DOHH2 (cell line): ENCODE measurements at regions not wholly inside any gene's neighbourhood (a gene's known extent, or its start where the extent isn't known, plus 50 kb on each side); places are given as distances from the start of the nearest gene placed in this dataset.

Source experiments
- H3F3A ChIP-seq: fragments of 200-600 bp; sonication (generic), shearing (Covaris generic); 2 replicates; pipeline ENCODE4 v1.6.0; 2016; ENCODE audit warnings: antibody characterized with exemption, mild to moderate bottlenecking; ENCODE audit not compliant: control insufficient read depth, insufficient read depth
- H3K27ac ChIP-seq: fragments of 200-600 bp; sonication (generic); 2 replicates; pipeline ENCODE4 v1.5.1; 2014; ENCODE audit warnings: low read depth, mild to moderate bottlenecking, low read length, moderate library complexity
- H3K27me3 ChIP-seq: fragments of 200-600 bp; sonication (generic); 2 replicates; pipeline ENCODE4 v1.6.1; 2014; ENCODE audit warnings: mild to moderate bottlenecking, low read length, mixed read lengths; ENCODE audit not compliant: control insufficient read depth
- H3K36me3 ChIP-seq: fragments of 200-600 bp; sonication (generic); 2 replicates; pipeline ENCODE4 v1.6.1; 2014; ENCODE audit warnings: mild to moderate bottlenecking, low read length, moderate library complexity, mixed read lengths; ENCODE audit not compliant: control insufficient read depth
- H3K4me1 ChIP-seq: fragments of 200-600 bp; sonication (generic); 2 replicates; pipeline ENCODE4 v1.6.1; 2014; ENCODE audit warnings: mild to moderate bottlenecking, low read length, mixed read lengths; ENCODE audit not compliant: control insufficient read depth
- H3K4me2 ChIP-seq: fragments of 200-600 bp; sonication (generic); 2 replicates; pipeline ENCODE4 v1.6.0; 2014; ENCODE audit warnings: mild to moderate bottlenecking, low read length, moderate library complexity
- H3K4me3 ChIP-seq: fragments of 200-600 bp; sonication (generic); 2 replicates; pipeline ENCODE4 v1.5.1; 2014; ENCODE audit warnings: mild to moderate bottlenecking, low read length, mixed read lengths
- H3K79me2 ChIP-seq: fragments of 200-600 bp; sonication (generic); 2 replicates; pipeline ENCODE4 v1.6.1; 2014; ENCODE audit warnings: mild to moderate bottlenecking, low read length, mixed read lengths; ENCODE audit not compliant: control insufficient read depth
- H3K9me2 ChIP-seq: fragments of 200-600 bp; sonication (generic); replicated peaks from 2 replicates; pipeline ENCODE4 v1.6.1; 2014; ENCODE audit warnings: mild to moderate bottlenecking, low read length, mixed read lengths; ENCODE audit not compliant: control insufficient read depth
- H3K9me3 ChIP-seq: fragments of 200-600 bp; sonication (generic); 2 replicates; pipeline ENCODE4 v1.6.1; 2014; ENCODE audit warnings: antibody characterized with exemption, low read length, mixed read lengths; ENCODE audit not compliant: control insufficient read depth, insufficient read depth
- H4K20me1 ChIP-seq: fragments of 200-600 bp; sonication (generic); 2 replicates; pipeline ENCODE4 v1.6.0; 2014; ENCODE audit warnings: low read depth, mild to moderate bottlenecking, antibody characterized with exemption, low read length, moderate library complexity; ENCODE audit not compliant: control insufficient read depth, insufficient read depth
- EZH2phosphoT487 ChIP-seq: fragments of 200-600 bp; sonication (generic); IDR thresholded peaks from 2 replicates; pipeline ENCODE4 v1.6.1; 2017; ENCODE audit warnings: borderline replicate concordance, mild to moderate bottlenecking, antibody characterized with exemption, low read length, moderate library complexity, mixed read lengths
- TF ChIP-seq, protein P1 (sequence below): fragments of 200-600 bp; sonication (generic); IDR thresholded peaks from one replicate; pipeline ENCODE4 v1.5.1; 2014; ENCODE audit warnings: antibody characterized with exemption, mild to moderate bottlenecking, low read depth, low read length; ENCODE audit not compliant: poor library complexity, severe bottlenecking

DNA sequence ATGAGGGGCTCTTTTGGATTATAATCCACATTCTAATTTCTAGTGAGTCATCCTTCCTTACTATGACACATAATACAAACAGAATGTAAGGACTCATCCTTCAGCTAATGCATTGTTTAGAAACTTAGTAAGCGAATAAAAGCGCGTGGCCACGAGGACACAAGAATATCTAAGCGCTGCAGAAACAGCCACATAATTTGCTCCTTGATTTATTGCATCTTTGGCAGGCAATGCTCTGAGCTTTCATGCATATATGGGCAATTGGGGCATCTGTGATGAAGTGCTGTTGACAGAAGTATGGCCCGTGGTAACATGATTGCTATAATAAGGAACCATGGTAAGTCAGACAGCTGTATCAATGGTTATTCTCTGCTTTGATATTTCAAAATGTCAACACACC, 191.3 kb upstream of the ZNF385D start:
- Histone ChIP-seq H3K4me3 (no peak overlapping the region), H3K4me2 (no peak overlapping the region), H3K9me2 (no peaks in the 10 kb centered on the region), H3K79me2 (no peaks in the 10 kb centered on the region), H3F3A (no peaks in the 10 kb centered on the region), H4K20me1 (no peaks in the 10 kb centered on the region), H3K36me3 (no peaks in the 10 kb centered on the region), H3K4me1 (no peaks in the 10 kb centered on the region), H3K9me3 (no peaks in the 10 kb centered on the region), H3K27ac (no peak overlapping the region), H3K27me3 (no peaks in the 10 kb centered on the region)
- TF ChIP-seq, protein P1, sequence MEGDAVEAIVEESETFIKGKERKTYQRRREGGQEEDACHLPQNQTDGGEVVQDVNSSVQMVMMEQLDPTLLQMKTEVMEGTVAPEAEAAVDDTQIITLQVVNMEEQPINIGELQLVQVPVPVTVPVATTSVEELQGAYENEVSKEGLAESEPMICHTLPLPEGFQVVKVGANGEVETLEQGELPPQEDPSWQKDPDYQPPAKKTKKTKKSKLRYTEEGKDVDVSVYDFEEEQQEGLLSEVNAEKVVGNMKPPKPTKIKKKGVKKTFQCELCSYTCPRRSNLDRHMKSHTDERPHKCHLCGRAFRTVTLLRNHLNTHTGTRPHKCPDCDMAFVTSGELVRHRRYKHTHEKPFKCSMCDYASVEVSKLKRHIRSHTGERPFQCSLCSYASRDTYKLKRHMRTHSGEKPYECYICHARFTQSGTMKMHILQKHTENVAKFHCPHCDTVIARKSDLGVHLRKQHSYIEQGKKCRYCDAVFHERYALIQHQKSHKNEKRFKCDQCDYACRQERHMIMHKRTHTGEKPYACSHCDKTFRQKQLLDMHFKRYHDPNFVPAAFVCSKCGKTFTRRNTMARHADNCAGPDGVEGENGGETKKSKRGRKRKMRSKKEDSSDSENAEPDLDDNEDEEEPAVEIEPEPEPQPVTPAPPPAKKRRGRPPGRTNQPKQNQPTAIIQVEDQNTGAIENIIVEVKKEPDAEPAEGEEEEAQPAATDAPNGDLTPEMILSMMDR: no peak
- no peak for TF ChIP-seq EZH2phosphoT487

DNA sequence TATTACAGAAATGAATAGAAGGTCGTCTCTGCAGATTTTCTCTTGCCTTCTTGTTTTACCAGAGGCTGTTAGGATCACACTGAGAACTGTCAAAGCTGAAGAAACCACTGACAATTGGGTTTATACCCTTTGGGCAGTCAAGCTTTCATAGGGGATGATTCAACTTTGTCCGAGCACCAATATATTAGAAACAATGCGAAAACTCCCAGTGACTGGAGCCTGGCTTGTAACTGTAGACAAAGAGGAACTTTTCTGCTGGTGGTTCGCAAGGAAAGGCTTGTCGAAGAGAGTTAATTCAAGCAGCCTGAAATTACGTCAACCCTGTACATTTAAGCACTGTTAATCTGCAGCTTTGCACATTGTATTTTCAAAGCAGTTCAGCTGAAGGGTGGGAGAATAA, 193.2 kb upstream of the ZNF385D start:
- Histone ChIP-seq H3K79me2 (no peaks in the 10 kb centered on the region), H3F3A (no peaks in the 10 kb centered on the region), H3K4me2 (no peak overlapping the region), H3K36me3 (no peaks in the 10 kb centered on the region), H3K4me1 (no peaks in the 10 kb centered on the region), H3K4me3 (no peak overlapping the region), H3K9me2 (no peaks in the 10 kb centered on the region), H4K20me1 (no peaks in the 10 kb centered on the region), H3K27ac (no peak overlapping the region), H3K9me3 (no peaks in the 10 kb centered on the region), H3K27me3 (no peaks in the 10 kb centered on the region)
- no peak for TF ChIP-seq EZH2phosphoT487
- TF ChIP-seq, protein P1: no peak

DNA sequence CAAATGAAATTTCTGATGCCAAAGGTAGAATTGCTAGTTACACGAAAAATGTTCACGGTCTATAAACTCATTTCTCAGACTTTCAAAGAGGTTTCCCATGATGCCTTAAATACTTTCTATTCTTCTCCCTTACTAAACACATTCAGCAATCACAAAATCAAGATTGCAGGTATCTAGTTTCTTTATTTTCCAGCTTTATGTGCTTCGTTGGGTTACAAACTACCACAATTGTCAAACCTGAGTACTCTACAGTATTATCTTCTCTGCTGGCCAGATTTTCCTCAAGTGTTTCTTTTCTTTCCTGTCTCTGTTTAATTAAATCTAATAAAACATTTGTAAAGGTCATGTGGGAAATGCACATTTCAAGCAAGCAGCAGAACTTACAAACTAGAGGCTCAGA, 201.8 kb upstream of the ZNF385D start:
- Histone ChIP-seq H3K79me2 (no peaks in the 10 kb centered on the region), H3K9me3 (no peaks in the 10 kb centered on the region), H3K4me3 (no peak overlapping the region), H3K4me1 (no peaks in the 10 kb centered on the region), H3K27me3 (no peaks in the 10 kb centered on the region), H3K9me2 (no peaks in the 10 kb centered on the region), H4K20me1 (no peaks in the 10 kb centered on the region), H3F3A (no peaks in the 10 kb centered on the region), H3K4me2 (no peak overlapping the region), H3K36me3 (no peaks in the 10 kb centered on the region), H3K27ac (no peak overlapping the region)
- TF ChIP-seq, protein P1: no peak
- no peak for TF ChIP-seq EZH2phosphoT487

GRCh38 chr3:21954709-21955108, 203.7 kb upstream of the ZNF385D start:
- no peak for TF ChIP-seq EZH2phosphoT487
- TF ChIP-seq, protein P1: no peak
- Histone ChIP-seq H3K9me3 (no peaks in the 10 kb centered on the region), H3K36me3 (no peaks in the 10 kb centered on the region), H3K9me2 (no peaks in the 10 kb centered on the region), H3K27ac (no peak overlapping the region), H3K4me3 (no peak overlapping the region), H3K27me3 (no peaks in the 10 kb centered on the region), H3F3A (no peaks in the 10 kb centered on the region), H3K79me2 (no peaks in the 10 kb centered on the region), H4K20me1 (no peaks in the 10 kb centered on the region), H3K4me1 (no peaks in the 10 kb centered on the region), H3K4me2 (no peak overlapping the region)
